Muscle of arm (tissue), 1 donor: ENCODE measurements at regions not wholly inside any gene's neighbourhood (a gene's known extent, or its start where the extent isn't known, plus 50 kb on each side); places are given as distances from the start of the nearest gene placed in this dataset.
"Not testable (repeated sequence)": the region's sequence is repeated elsewhere in the genome, so short reads cannot be mapped to it uniquely, and the experiment has no call there.

Source experiments
- DNase-seq: peaks from one replicate; pipeline ENCODE4 v3.0.0-alpha.2; 2013

GRCh38 chr12:91889059-91889458 lies 256.6 kb downstream of the BTG1 start:
- DNase-seq: no peak

- no peak for DNase-seq
Measured at GRCh38 chr12:91887957-91888356, 257.7 kb downstream of the BTG1 start.

- DNase-seq: no peak
Measured at GRCh38 chr12:91885851-91886731, 259.6 kb downstream of the BTG1 start.

- DNase-seq: no peak
Measured at GRCh38 chr12:91884230-91884629, 261.4 kb downstream of the BTG1 start.

- no peak for DNase-seq
Measured at GRCh38 chr12:91883811-91884210, 261.8 kb downstream of the BTG1 start.

- DNase-seq: no peak
Measured at GRCh38 chr12:91882910-91883309, 262.7 kb downstream of the BTG1 start.

GRCh38 chr12:91880528-91880927 lies 265.1 kb downstream of the BTG1 start:
- no peak for DNase-seq

GRCh38 chr12:91877456-91878235 lies 268.0 kb downstream of the BTG1 start:
- no peak for DNase-seq

- no peak for DNase-seq
Measured at GRCh38 chr12:91877022-91877421, 268.6 kb downstream of the BTG1 start.

GRCh38 chr12:91875671-91876070 lies 270.0 kb downstream of the BTG1 start:
- not testable (repeated sequence) for DNase-seq

- DNase-seq: no peak
Measured at GRCh38 chr12:91874086-91874865, 271.4 kb downstream of the BTG1 start.

- DNase-seq: no peak
Measured at GRCh38 chr12:91871751-91872150, 273.9 kb downstream of the BTG1 start.

- no peak for DNase-seq
Measured at GRCh38 chr12:91870872-91871707, 274.6 kb downstream of the BTG1 start.

GRCh38 chr12:91868054-91868453 lies 277.6 kb downstream of the BTG1 start:
- DNase-seq: no peak

- DNase-seq: no peak
Measured at GRCh38 chr12:91866566-91866965, 279.1 kb downstream of the BTG1 start.

GRCh38 chr12:91863702-91864101 lies 281.9 kb downstream of the BTG1 start:
- DNase-seq: no peak

- DNase-seq: no peak
Measured at GRCh38 chr12:91861554-91861953, 284.1 kb downstream of the BTG1 start.

GRCh38 chr12:91859347-91859746 lies 286.3 kb downstream of the BTG1 start:
- DNase-seq: no peak

- DNase-seq: no peak
Measured at GRCh38 chr12:91857813-91858542, 287.7 kb downstream of the BTG1 start.

GRCh38 chr12:91854725-91855124 lies 290.9 kb downstream of the BTG1 start:
- no peak for DNase-seq
